ENCODE measurements at regions not wholly inside any gene's neighbourhood (a gene's known extent, or its start where the extent isn't known, plus 50 kb on each side); places are given as distances from the start of the nearest gene placed in this dataset.

GRCh38 chr3:110664148-110664547 lies 407.5 kb upstream of the NECTIN3 start:
- TF ChIP-seq EZH2 (IDR thresholded peaks at IDR 0.05; ENCODE audit: low read length, unreplicated experiment) (no peak), CTCF (conservative IDR thresholded peaks at IDR 0.05; ENCODE audit: low read depth, low read length) (no peak), EZH2phosphoT487 (IDR thresholded peaks at IDR 0.05; ENCODE audit: borderline replicate concordance, low read length) (no peak)

All from PC-3 (cell line).